Pulmonary artery endothelial cell (primary cell): ENCODE measurements at regions not wholly inside any gene's neighbourhood (a gene's known extent, or its start where the extent isn't known, plus 50 kb on each side); places are given as distances from the start of the nearest gene placed in this dataset.

Experiments used
- DNase-seq: peaks from one replicate; pipeline ENCODE4 v3.0.0-alpha.2; 2011; ENCODE audit warnings: low read depth, low spot score

- DNase-seq = no peak
These were observed 1247.4 kb downstream of the LRFN5 start for GRCh38 chr14:42854061-42854460.

- no peak for DNase-seq
These were observed 1242.0 kb downstream of the LRFN5 start for GRCh38 chr14:42848652-42849051.

- DNase-seq = no peak
These were observed 1208.1 kb downstream of the LRFN5 start for GRCh38 chr14:42814817-42815216.

- no peak for DNase-seq
These were observed 1200.2 kb downstream of the LRFN5 start for GRCh38 chr14:42806909-42807315.

GRCh38 chr14:42804141-42804540 is 1197.5 kb downstream of the LRFN5 start:
- no peak for DNase-seq

GRCh38 chr14:42802346-42802745 is 1195.7 kb downstream of the LRFN5 start:
- no peak for DNase-seq

GRCh38 chr14:42792166-42792565 is 1185.5 kb downstream of the LRFN5 start:
- DNase-seq = no peak

GRCh38 chr14:42782754-42783153 is 1176.1 kb downstream of the LRFN5 start:
- no peak for DNase-seq

- no peak for DNase-seq
These were observed 1172.3 kb downstream of the LRFN5 start for GRCh38 chr14:42778984-42779383.

GRCh38 chr14:42750771-42751170 is 1144.1 kb downstream of the LRFN5 start:
- DNase-seq = no peak

GRCh38 chr14:42742084-42742483 is 1135.4 kb downstream of the LRFN5 start:
- DNase-seq = no peak

- DNase-seq = no peak
These were observed 1129.7 kb downstream of the LRFN5 start for GRCh38 chr14:42736408-42736807.

GRCh38 chr14:42734041-42734440 is 1127.4 kb downstream of the LRFN5 start:
- DNase-seq = no peak

- DNase-seq = no peak
These were observed 1125.3 kb downstream of the LRFN5 start for GRCh38 chr14:42732005-42732404.

GRCh38 chr14:42731480-42731879 is 1124.8 kb downstream of the LRFN5 start:
- no peak for DNase-seq

GRCh38 chr14:42729681-42730080 is 1123.0 kb downstream of the LRFN5 start:
- DNase-seq = no peak

- no peak for DNase-seq
These were observed 1112.7 kb downstream of the LRFN5 start for GRCh38 chr14:42719391-42719790.

GRCh38 chr14:42715316-42715715 is 1108.6 kb downstream of the LRFN5 start:
- no peak for DNase-seq

GRCh38 chr14:42710071-42710470 is 1103.4 kb downstream of the LRFN5 start:
- DNase-seq = no peak

- DNase-seq = no peak
These were observed 1096.8 kb downstream of the LRFN5 start for GRCh38 chr14:42703501-42703900.

- no peak for DNase-seq
These were observed 1080.7 kb downstream of the LRFN5 start for GRCh38 chr14:42687421-42687820.

- DNase-seq = no peak
These were observed 1077.0 kb downstream of the LRFN5 start for GRCh38 chr14:42683707-42684106.

GRCh38 chr14:42676636-42677035 is 1070.0 kb downstream of the LRFN5 start:
- DNase-seq = no peak

GRCh38 chr14:42673963-42674362 is 1067.3 kb downstream of the LRFN5 start:
- no peak for DNase-seq
